T-cell (primary cell): ENCODE measurements at regions not wholly inside any gene's neighbourhood (a gene's known extent, or its start where the extent isn't known, plus 50 kb on each side); places are given as distances from the start of the nearest gene placed in this dataset.

ENCODE experiments used
- ATAC-seq, 4 experiments: fragments of 200-7000 bp in 3 of 4; fragments of 150-1000 bp in 1 of 4; cut with Tn5 transposase; replicated peaks in 1 of 4; 1 replicate in 3 of 4; 2 replicates in 1 of 4; pipeline ENCODE4 v1.10.0; 2021; ENCODE audit warnings: moderate library complexity in 3 of 4, mild to moderate bottlenecking in 2 of 4, moderate number of reproducible peaks in 1 of 4
- CTCF ChIA-PET, 2 donors: fragments of 300-600 bp; sonication (Branson Sonifier 250); formaldehyde crosslinking; loops; one replicate each; lab custom pipeline; 2022; ENCODE audit warnings: antibody characterized with exemption in 2 of 2; lab: Charles Lee
- POLR2A ChIA-PET, 2 donors: fragments of 300-600 bp; sonication (Branson Sonifier 250); formaldehyde crosslinking; loops; one replicate each; lab custom pipeline; 2022; ENCODE audit warnings: antibody characterized with exemption in 2 of 2; lab: Charles Lee
- DNase-seq, 35 experiments: peaks; one replicate each; pipeline versions ENCODE4 v3.0.0 to v3.0.0-alpha.2; 2013 to 2023
- H3K27ac ChIP-seq: one replicate; pipeline ENCODE4 v1.5.1; 2013; ENCODE audit warnings: low read length
- H3K27me3 ChIP-seq, 2 experiments: replicated peaks in 1 of 2; 1 replicate in 1 of 2; 2 replicates in 1 of 2; pipeline versions ENCODE4 v1.6.1 to v1.7.0; 2013; ENCODE audit warnings: low read length in 1 of 2, mixed read lengths in 1 of 2; ENCODE audit not compliant: control insufficient read depth in 2 of 2, insufficient read depth in 2 of 2; ENCODE audit errors: extremely low read depth in 1 of 2
- H3K36me3 ChIP-seq, 2 donors: 1 replicate in 1 of 2; 2 replicates in 1 of 2; pipeline versions ENCODE4 v1.6.1 to v1.7.0; 2013; ENCODE audit warnings: low read length in 1 of 2; ENCODE audit not compliant: control insufficient read depth in 2 of 2, insufficient read depth in 1 of 2; ENCODE audit errors: extremely low read depth in 1 of 2
- H3K4me1 ChIP-seq, 2 experiments: 1 replicate in 1 of 2; 2 replicates in 1 of 2; pipeline versions ENCODE4 v1.6.1 to v1.7.0; 2013; ENCODE audit warnings: low read length in 2 of 2, mixed read lengths in 1 of 2; ENCODE audit not compliant: insufficient read depth in 2 of 2, control insufficient read depth in 1 of 2; ENCODE audit errors: extremely low read depth in 1 of 2
- H3K4me3 ChIP-seq, 2 donors: 1 replicate in 1 of 2; 2 replicates in 1 of 2; pipeline versions ENCODE4 v1.5.1 to v1.7.0; 2013; ENCODE audit warnings: mild to moderate bottlenecking in 2 of 2, low read length in 1 of 2, moderate library complexity in 1 of 2; ENCODE audit not compliant: control insufficient read depth in 1 of 2; ENCODE audit errors: extremely low read depth in 1 of 2
- H3K9me3 ChIP-seq: 2 replicates; pipeline ENCODE4 v1.7.0; 2013
- H3K27ac Mint-ChIP-seq, 2 donors: one replicate each; pipeline ENCODE4 v1.8.0; 2020 to 2021; ENCODE audit warnings: mild to moderate bottlenecking in 2 of 2, mixed read lengths in 2 of 2
- H3K27me3 Mint-ChIP-seq, 2 donors: one replicate each; pipeline ENCODE4 v1.8.0; 2021 to 2022; ENCODE audit warnings: mixed read lengths in 2 of 2
- H3K36me3 Mint-ChIP-seq: one replicate; pipeline ENCODE4 v1.8.0; 2021; ENCODE audit warnings: mixed read lengths
- H3K4me1 Mint-ChIP-seq, 3 donors: one replicate each; pipeline ENCODE4 v1.8.0; 2020 to 2022; ENCODE audit warnings: mixed read lengths in 3 of 3, mild to moderate bottlenecking in 1 of 3
- H3K4me3 Mint-ChIP-seq, 3 donors: one replicate each; pipeline ENCODE4 v1.8.0; 2020 to 2022; ENCODE audit warnings: mild to moderate bottlenecking in 3 of 3, mixed read lengths in 3 of 3, moderate library complexity in 3 of 3
- H3K9me3 Mint-ChIP-seq, 3 donors: one replicate each; pipeline ENCODE4 v1.8.0; 2020 to 2022; ENCODE audit warnings: mixed read lengths in 3 of 3
- WGBS: methylation state at CpG from one replicate; pipeline ENCODE4 v1.1.5; 2013; ENCODE audit warnings: missing lambda C conversion rate; ENCODE audit not compliant: insufficient coverage; 5-methylcytosine and 5-hydroxymethylcytosine counted together

GRCh38 chr13:46994492-46994891, 97.6 kb upstream of the HTR2A start:
- H3K9me3 ChIP-seq, result no peaks in the 10 kb centered on the region
- CTCF ChIA-PET, result no interaction called here
- Mint-ChIP-seq H3K4me3 (no peak overlapping the region), H3K4me1 (peaks cover 0 to 2% (median 0%) of the 10 kb centered on the region in 3 donors), H3K9me3 (no peaks in the 10 kb centered on the region), H3K27me3 (peaks cover 2 to 10% of the 10 kb centered on the region in 2 donors), H3K27ac (no peak overlapping the region), H3K36me3 (no peaks in the 10 kb centered on the region)
- WGBS, result 88% methylated on average over 6 of the region's 7 CpGs
- H3K4me1 ChIP-seq, result no peaks in the 10 kb centered on the region
- H3K36me3 ChIP-seq, result no peaks in the 10 kb centered on the region
- H3K27me3 ChIP-seq, result no peaks in the 10 kb centered on the region
- no peak overlapping the region for H3K27ac ChIP-seq
- ATAC-seq (no peak), DNase-seq (no peak)
- POLR2A ChIA-PET, result no interaction called here
- no peak overlapping the region for H3K4me3 ChIP-seq

- no peaks in the 10 kb centered on the region for H3K4me1 ChIP-seq
- Mint-ChIP-seq H3K27me3 (peaks cover 9 to 15% of the 10 kb centered on the region in 2 donors), H3K9me3 (no peaks in the 10 kb centered on the region), H3K4me3 (no peak overlapping the region), H3K36me3 (no peaks in the 10 kb centered on the region), H3K4me1 (peaks cover 0 to 2% (median 0%) of the 10 kb centered on the region in 3 donors), H3K27ac (no peak overlapping the region)
- H3K4me3 ChIP-seq, result no peak overlapping the region
- H3K36me3 ChIP-seq, result no peaks in the 10 kb centered on the region
- no peaks in the 10 kb centered on the region for H3K27me3 ChIP-seq
- ATAC-seq (no peak), DNase-seq (no peak)
- WGBS, result 63% methylated on average over 2 of the region's 3 CpGs
- ChIA-PET CTCF (no interaction called here), POLR2A (no interaction called here)
- no peaks in the 10 kb centered on the region for H3K9me3 ChIP-seq
- H3K27ac ChIP-seq, result no peak overlapping the region
Measured at GRCh38 chr13:46992383-46992952, 95.6 kb upstream of the HTR2A start.

GRCh38 chr13:46983881-46984280, 87.0 kb upstream of the HTR2A start:
- ATAC-seq, result no peak
- H3K4me1 Mint-ChIP-seq, result peaks cover 10 to 11% (median 11%) of the 10 kb centered on the region in 3 donors
- H3K27ac ChIP-seq, result no peak overlapping the region
- H3K36me3 Mint-ChIP-seq, result no peaks in the 10 kb centered on the region
- DNase-seq, result no peak
- ChIA-PET POLR2A (no interaction called here), CTCF (no interaction called here)
- no peak overlapping the region for H3K4me3 ChIP-seq
- H3K4me1 ChIP-seq, result peaks cover 0 to 3% of the 10 kb centered on the region in 2 experiments
- H3K27me3 Mint-ChIP-seq, result peaks cover 4 to 6% of the 10 kb centered on the region in 2 donors
- 60% methylated on average over 1 of the region's 1 CpG for WGBS
- H3K4me3 Mint-ChIP-seq, result no peak overlapping the region
- H3K36me3 ChIP-seq, result no peaks in the 10 kb centered on the region
- no peak overlapping the region for H3K27ac Mint-ChIP-seq
- H3K9me3 Mint-ChIP-seq, result no peaks in the 10 kb centered on the region
- no peaks in the 10 kb centered on the region for H3K27me3 ChIP-seq
- H3K9me3 ChIP-seq, result no peaks in the 10 kb centered on the region

GRCh38 chr13:46982856-46983582, 86.2 kb upstream of the HTR2A start:
- Mint-ChIP-seq H3K9me3 (peaks cover 0 to under 1% (median 0%) of the 10 kb centered on the region in 3 donors), H3K27me3 (peaks cover 1 to 3% of the 10 kb centered on the region in 2 donors), H3K4me1 (peaks cover 10 to 11% (median 11%) of the 10 kb centered on the region in 3 donors), H3K36me3 (no peaks in the 10 kb centered on the region), H3K4me3 (no peak overlapping the region), H3K27ac (no peak overlapping the region)
- POLR2A ChIA-PET, result interaction anchor here in 1 of 2 donors (0.6 kb wide), 1 partner anchor 22 kb away, joined by 3 read pairs; no protein-coding TSS in a partner anchor
- Histone ChIP-seq H3K27me3 (no peaks in the 10 kb centered on the region), H3K36me3 (no peaks in the 10 kb centered on the region), H3K27ac (no peak overlapping the region), H3K4me1 (peaks cover 0 to 3% of the 10 kb centered on the region in 2 experiments), H3K4me3 (no peak overlapping the region), H3K9me3 (no peaks in the 10 kb centered on the region)
- CTCF ChIA-PET, result interaction anchor here in 1 of 2 donors (0.6 kb wide), 1 partner anchor 13 kb away, joined by 3 read pairs; no protein-coding TSS in a partner anchor
- no CpG with 5 or more reads among the region's 3 CpGs for WGBS
- peak in 2 of 35 experiments; percentile 2 to 6 for DNase-seq
- peak in 1 of 4 experiments; percentile 35 for ATAC-seq

GRCh38 chr13:46975173-46975572, 78.3 kb upstream of the HTR2A start:
- Histone ChIP-seq H3K27ac (no peak overlapping the region), H3K4me1 (no peaks in the 10 kb centered on the region), H3K9me3 (no peaks in the 10 kb centered on the region), H3K36me3 (no peaks in the 10 kb centered on the region), H3K27me3 (no peaks in the 10 kb centered on the region), H3K4me3 (no peak overlapping the region)
- no peaks in the 10 kb centered on the region for H3K36me3 Mint-ChIP-seq
- DNase-seq (no peak), ATAC-seq (no peak)
- peaks cover 8 to 27% (median 16%) of the 10 kb centered on the region in 3 donors for H3K9me3 Mint-ChIP-seq
- H3K27ac Mint-ChIP-seq, result no peak overlapping the region
- ChIA-PET POLR2A (no interaction called here), CTCF (no interaction called here)
- no peaks in the 10 kb centered on the region for H3K4me1 Mint-ChIP-seq
- H3K27me3 Mint-ChIP-seq, result peaks cover 4% of the 10 kb centered on the region in 2 donors
- no peak overlapping the region for H3K4me3 Mint-ChIP-seq

GRCh38 chr13:46968450-46968849, 71.6 kb upstream of the HTR2A start:
- DNase-seq, result no peak
- 43% methylated on average over 1 of the region's 2 CpGs for WGBS
- Mint-ChIP-seq H3K36me3 (no peaks in the 10 kb centered on the region), H3K4me1 (no peaks in the 10 kb centered on the region), H3K9me3 (no peaks in the 10 kb centered on the region), H3K27ac (no peak overlapping the region), H3K27me3 (peaks cover 0 to 14% of the 10 kb centered on the region in 2 donors), H3K4me3 (no peak overlapping the region)
- Histone ChIP-seq H3K27ac (no peak overlapping the region), H3K4me3 (no peak overlapping the region), H3K27me3 (peaks cover 0 to 3% of the 10 kb centered on the region in 2 experiments), H3K9me3 (no peaks in the 10 kb centered on the region), H3K36me3 (no peaks in the 10 kb centered on the region), H3K4me1 (no peaks in the 10 kb centered on the region)
- no peak for ATAC-seq
- POLR2A ChIA-PET, result no interaction called here
- CTCF ChIA-PET, result no interaction called here
